NCI-H774 (cell line): ENCODE measurements at regions not wholly inside any gene's neighbourhood (a gene's known extent, or its start where the extent isn't known, plus 50 kb on each side); places are given as distances from the start of the nearest gene placed in this dataset.
"Not testable (repeated sequence)": the region's sequence is repeated elsewhere in the genome, so short reads cannot be mapped to it uniquely, and the experiment has no call there.

Experiments
- DNase-seq: peaks from one replicate; lab custom pipeline; 2025; lab: John Stamatoyannopoulos, UW

- DNase-seq, result no peak
These were observed 107.4 kb upstream of the CSNK1A1L start for GRCh38 chr13:37212826-37213225.

GRCh38 chr13:37211487-37211886 lies 106.0 kb upstream of the CSNK1A1L start:
- DNase-seq, result no peak

GRCh38 chr13:37209621-37210580 lies 104.4 kb upstream of the CSNK1A1L start:
- DNase-seq, result no peak

- DNase-seq, result no peak
These were observed 102.4 kb upstream of the CSNK1A1L start for GRCh38 chr13:37207691-37208451.

GRCh38 chr13:37202264-37202663 lies 96.8 kb upstream of the CSNK1A1L start:
- no peak for DNase-seq

- DNase-seq, result no peak
These were observed 95.6 kb upstream of the CSNK1A1L start for GRCh38 chr13:37201081-37201480.

- DNase-seq, result no peak
These were observed 93.2 kb upstream of the CSNK1A1L start for GRCh38 chr13:37198629-37199028.

GRCh38 chr13:37195621-37196020 lies 90.2 kb upstream of the CSNK1A1L start:
- DNase-seq, result no peak

GRCh38 chr13:37194428-37194861 lies 89.0 kb upstream of the CSNK1A1L start:
- DNase-seq, result no peak

- DNase-seq, result no peak
These were observed 87.5 kb upstream of the CSNK1A1L start for GRCh38 chr13:37192956-37193355.

GRCh38 chr13:37187621-37188020 lies 82.2 kb upstream of the CSNK1A1L start:
- DNase-seq, result no peak

GRCh38 chr13:37187105-37187504 lies 81.6 kb upstream of the CSNK1A1L start:
- no peak for DNase-seq

GRCh38 chr13:37181620-37182019 lies 76.2 kb upstream of the CSNK1A1L start:
- no peak for DNase-seq

GRCh38 chr13:37179645-37180044 lies 74.2 kb upstream of the CSNK1A1L start:
- DNase-seq, result no peak

GRCh38 chr13:37177125-37177524 lies 71.7 kb upstream of the CSNK1A1L start:
- no peak for DNase-seq

- no peak for DNase-seq
These were observed 70.5 kb upstream of the CSNK1A1L start for GRCh38 chr13:37175996-37176395.

GRCh38 chr13:37173214-37173613 lies 67.8 kb upstream of the CSNK1A1L start:
- DNase-seq, result no peak

GRCh38 chr13:37172226-37172625 lies 66.8 kb upstream of the CSNK1A1L start:
- DNase-seq, result not testable (repeated sequence)

GRCh38 chr13:37168926-37169325 lies 63.5 kb upstream of the CSNK1A1L start:
- no peak for DNase-seq

GRCh38 chr13:37168151-37168550 lies 62.7 kb upstream of the CSNK1A1L start:
- DNase-seq, result no peak

- DNase-seq, result no peak
These were observed 59.2 kb upstream of the CSNK1A1L start for GRCh38 chr13:37164635-37165034.

- no peak for DNase-seq
These were observed 58.3 kb upstream of the CSNK1A1L start for GRCh38 chr13:37163641-37164265.

GRCh38 chr13:37158481-37158880 lies 53.0 kb upstream of the CSNK1A1L start:
- no peak for DNase-seq
